ENCODE measurements at regions not wholly inside any gene's neighbourhood (a gene's known extent, or its start where the extent isn't known, plus 50 kb on each side); places are given as distances from the start of the nearest gene placed in this dataset.
"Not testable (repeated sequence)": the region's sequence is repeated elsewhere in the genome, so short reads cannot be mapped to it uniquely, and the experiment has no call there.

- not testable (repeated sequence) for H3K27ac Mint-ChIP-seq; H3K23ac ChIP-seq (ENCODE audit: insufficient read length, low read depth, low read length); H3K4me3 Mint-ChIP-seq; H3K36me3 Mint-ChIP-seq (ENCODE audit: insufficient read depth in 1 of 3, low read depth in 3 of 3); H3K79me1 ChIP-seq (ENCODE audit: insufficient read depth, low read depth, low read length, poor library complexity, severe bottlenecking); H3K23me2 ChIP-seq (ENCODE audit: insufficient read length, low read depth, low read length, poor library complexity, severe bottlenecking); H2BK15ac ChIP-seq (ENCODE audit: low read depth, low read length); H2AFZ ChIP-seq (ENCODE audit: low read length); H2BK12ac ChIP-seq (ENCODE audit: insufficient read length, low read depth, low read length); H4K8ac ChIP-seq (replicated peaks; ENCODE audit: insufficient read length, low read depth, low read length); H3K4me1 ChIP-seq (ENCODE audit: insufficient read depth, low read length); H2BK120ac ChIP-seq (ENCODE audit: low read depth, low read length, poor library complexity, severe bottlenecking); H3K79me2 ChIP-seq (ENCODE audit: insufficient read depth, low read length); H3K9ac ChIP-seq (ENCODE audit: extremely low read depth, insufficient read length, low read length); H2AK5ac ChIP-seq (ENCODE audit: insufficient read length, low read length); H4K20me1 ChIP-seq (ENCODE audit: control insufficient read depth, insufficient read depth, insufficient read length); H4K5ac ChIP-seq (ENCODE audit: insufficient read length, low read depth, low read length); H3K4ac ChIP-seq (ENCODE audit: low read depth, low read length); H2BK5ac ChIP-seq (ENCODE audit: insufficient read length, low read length); H3K4me2 ChIP-seq (ENCODE audit: insufficient read depth, insufficient read length, low read length); H3K14ac ChIP-seq (ENCODE audit: insufficient read depth, low read length); H3T11ph ChIP-seq (ENCODE audit: low read length); H3K18ac ChIP-seq (ENCODE audit: insufficient read length, low read depth, low read length); H3K27me3 ChIP-seq (ENCODE audit: insufficient read depth, low read length); DNase-seq; H3K56ac ChIP-seq (ENCODE audit: insufficient read length, low read depth, low read length); H3K27ac ChIP-seq (ENCODE audit: insufficient read length, low read depth, low read length); H3K9me3 ChIP-seq (ENCODE audit: control insufficient read depth, low read depth, low read length); H4K91ac ChIP-seq (ENCODE audit: insufficient read length, low read depth, low read length); H2BK20ac ChIP-seq (ENCODE audit: low read depth, low read length, poor library complexity, severe bottlenecking); H3K4me1 Mint-ChIP-seq
- peaks cover 17% of the 10 kb centered on the region for H3K27me3 Mint-ChIP-seq (ENCODE audit: low read depth)
- no CpG with 5 or more reads among the region's 3 CpGs for WGBS (ENCODE audit: extremely low coverage, insufficient read length, low lambda C conversion rate)
- peaks cover 30 to 72% of the 10 kb centered on the region in 2 experiments for H3K9me3 Mint-ChIP-seq
Observed at GRCh38 chr4:9024866-9025265, 145.3 kb upstream of the FAM90A26 start.

- H2AK5ac ChIP-seq (ENCODE audit: insufficient read length, low read length); H4K8ac ChIP-seq (replicated peaks; ENCODE audit: insufficient read length, low read depth, low read length); H3K27ac Mint-ChIP-seq; H3K9me3 ChIP-seq (ENCODE audit: control insufficient read depth, low read depth, low read length); H3K14ac ChIP-seq (ENCODE audit: insufficient read depth, low read length); H3K4me2 ChIP-seq (ENCODE audit: insufficient read depth, insufficient read length, low read length); H4K5ac ChIP-seq (ENCODE audit: insufficient read length, low read depth, low read length); H3K4me1 ChIP-seq (ENCODE audit: insufficient read depth, low read length); H3K4me1 Mint-ChIP-seq; H2BK20ac ChIP-seq (ENCODE audit: low read depth, low read length, poor library complexity, severe bottlenecking); H4K20me1 ChIP-seq (ENCODE audit: control insufficient read depth, insufficient read depth, insufficient read length); H2BK120ac ChIP-seq (ENCODE audit: low read depth, low read length, poor library complexity, severe bottlenecking); H2BK15ac ChIP-seq (ENCODE audit: low read depth, low read length); H4K91ac ChIP-seq (ENCODE audit: insufficient read length, low read depth, low read length); H3K56ac ChIP-seq (ENCODE audit: insufficient read length, low read depth, low read length); H3K36me3 Mint-ChIP-seq (ENCODE audit: insufficient read depth in 1 of 3, low read depth in 3 of 3); H2AFZ ChIP-seq (ENCODE audit: low read length); H3K4ac ChIP-seq (ENCODE audit: low read depth, low read length); H2BK5ac ChIP-seq (ENCODE audit: insufficient read length, low read length); H3K27me3 ChIP-seq (ENCODE audit: insufficient read depth, low read length); H3K79me2 ChIP-seq (ENCODE audit: insufficient read depth, low read length); H3K4me3 Mint-ChIP-seq; H3K23me2 ChIP-seq (ENCODE audit: insufficient read length, low read depth, low read length, poor library complexity, severe bottlenecking); H2BK12ac ChIP-seq (ENCODE audit: insufficient read length, low read depth, low read length); H3K27ac ChIP-seq (ENCODE audit: insufficient read length, low read depth, low read length); H3K79me1 ChIP-seq (ENCODE audit: insufficient read depth, low read depth, low read length, poor library complexity, severe bottlenecking); H3T11ph ChIP-seq (ENCODE audit: low read length); DNase-seq; H3K9ac ChIP-seq (ENCODE audit: extremely low read depth, insufficient read length, low read length); H3K27me3 Mint-ChIP-seq (ENCODE audit: low read depth); H3K23ac ChIP-seq (ENCODE audit: insufficient read length, low read depth, low read length); H3K18ac ChIP-seq (ENCODE audit: insufficient read length, low read depth, low read length): not testable (repeated sequence)
- peaks cover 24 to 63% of the 10 kb centered on the region in 2 experiments for H3K9me3 Mint-ChIP-seq
- no CpG with 5 or more reads among the region's 4 CpGs for WGBS (ENCODE audit: extremely low coverage, insufficient read length, low lambda C conversion rate)
Observed at GRCh38 chr4:9009792-9010191, 138.2 kb upstream of the HMX1 start.

Measured in H9 (cell line).